IMR-90 (cell line): ENCODE measurements at regions not wholly inside any gene's neighbourhood (a gene's known extent, or its start where the extent isn't known, plus 50 kb on each side); places are given as distances from the start of the nearest gene placed in this dataset.

Experiments
- ATAC-seq: fragments of 200-7000 bp; cut with Tn5 transposase; 2 replicates; pipeline ENCODE4 v1.9.1; 2020; ENCODE audit warnings: low read depth, mild to moderate bottlenecking, moderate library complexity
- BruUV-seq: library from RNA; stranded (reverse); fragments of 400-500 nt; replicated peaks from 2 replicates; lab custom pipeline; 2021; lab: Mats Ljungman, UMichigan
- CTCF ChIA-PET: fragments of 300-600 bp; formaldehyde crosslinking; extraction: SDS; loops from one replicate; lab custom pipeline; 2021; ENCODE audit warnings: antibody characterized with exemption; lab: Yijun Ruan, JAX
- POLR2A ChIA-PET: fragments of 300-600 bp; sonication (Branson Sonifier 250); formaldehyde crosslinking; loops from one replicate; lab custom pipeline; 2022; ENCODE audit warnings: antibody characterized with exemption; ENCODE audit not compliant: unreplicated experiment; lab: Charles Lee
- DNase-seq: peaks from one replicate; pipeline ENCODE4 v3.0.0; 2013
- H2AFZ ChIP-seq: replicated peaks from 2 replicates; pipeline ENCODE3; 2013; ENCODE audit warnings: low read length, mild to moderate bottlenecking; ENCODE audit not compliant: poor library complexity
- H2AK5ac ChIP-seq: 2 replicates; pipeline ENCODE4 v1.6.1; 2013; ENCODE audit warnings: low read depth, low read length, inconsistent platforms
- H2AK9ac ChIP-seq: replicated peaks from 2 replicates; pipeline ENCODE3; 2013; ENCODE audit warnings: mild to moderate bottlenecking, low read depth, low read length, moderate library complexity; ENCODE audit not compliant: poor library complexity
- H2BK120ac ChIP-seq: 2 replicates; pipeline ENCODE4 v1.6.1; 2013; ENCODE audit warnings: low read depth, low read length, inconsistent platforms
- H2BK15ac ChIP-seq: 3 replicates; pipeline ENCODE4 v1.6.1; 2013; ENCODE audit warnings: low read depth, low read length, inconsistent platforms
- H2BK20ac ChIP-seq: 2 replicates; pipeline ENCODE4 v1.6.1; 2013; ENCODE audit warnings: low read depth, mild to moderate bottlenecking, inconsistent platforms, low read length, moderate library complexity
- H2BK5ac ChIP-seq: 2 replicates; pipeline ENCODE4 v1.6.1; 2013; ENCODE audit warnings: mild to moderate bottlenecking, low read depth, low read length, inconsistent platforms; ENCODE audit not compliant: poor library complexity, severe bottlenecking
- H3K14ac ChIP-seq: replicated peaks from 2 replicates; pipeline ENCODE4 v1.6.1; 2013; ENCODE audit warnings: low read depth, low read length, inconsistent platforms
- H3K18ac ChIP-seq: 2 replicates; pipeline ENCODE4 v1.6.1; 2013; ENCODE audit warnings: low read depth, low read length, control low read depth
- H3K23ac ChIP-seq: 2 replicates; pipeline ENCODE4 v1.6.1; 2013; ENCODE audit warnings: low read depth, low read length, inconsistent platforms
- H3K27ac ChIP-seq: 2 replicates; pipeline ENCODE4 v1.5.1; 2013; ENCODE audit warnings: mild to moderate bottlenecking, control low read depth, low read length; ENCODE audit not compliant: insufficient read depth
- H3K27me3 ChIP-seq: 2 replicates; pipeline ENCODE4 v1.6.1; 2013; ENCODE audit warnings: low read length; ENCODE audit not compliant: control insufficient read depth, insufficient read depth
- H3K36me3 ChIP-seq: 2 replicates; pipeline ENCODE4 v1.6.1; 2013; ENCODE audit warnings: low read length, mixed read lengths; ENCODE audit not compliant: control insufficient read depth, insufficient read depth
- H3K4ac ChIP-seq: 2 replicates; pipeline ENCODE4 v1.6.1; 2013; ENCODE audit warnings: low read depth, low read length, inconsistent platforms
- H3K4me1 ChIP-seq: 2 replicates; pipeline ENCODE4 v1.6.1; 2013; ENCODE audit warnings: low read length, mixed read lengths; ENCODE audit not compliant: control insufficient read depth, insufficient read depth
- H3K4me2 ChIP-seq: 2 replicates; pipeline ENCODE4 v1.6.1; 2013; ENCODE audit warnings: low read depth, mild to moderate bottlenecking, control low read depth, low read length, moderate library complexity
- H3K4me3 ChIP-seq: 2 replicates; pipeline ENCODE4 v1.5.1; 2013; ENCODE audit warnings: low read depth, mild to moderate bottlenecking, control low read depth, low read length, moderate library complexity; ENCODE audit not compliant: insufficient read depth
- H3K56ac ChIP-seq: 2 replicates; pipeline ENCODE4 v1.6.1; 2013; ENCODE audit warnings: low read length, inconsistent platforms; ENCODE audit not compliant: insufficient read depth; ENCODE audit errors: extremely low read depth
- H3K79me1 ChIP-seq, 2 experiments: 2 replicates each; pipeline ENCODE4 v1.6.1; 2013; ENCODE audit warnings: low read length in 2 of 2, inconsistent platforms in 1 of 2, low read depth in 1 of 2
- H3K9ac ChIP-seq: 2 replicates; pipeline ENCODE4 v1.6.1; 2013; ENCODE audit warnings: low read depth, low read length, control low read depth
- H3K9me1 ChIP-seq: 2 replicates; pipeline ENCODE4 v1.6.1; 2013; ENCODE audit warnings: low read length, inconsistent platforms; ENCODE audit not compliant: insufficient read depth
- H3K9me3 ChIP-seq: 2 replicates; pipeline ENCODE4 v1.6.1; 2013; ENCODE audit warnings: low read length; ENCODE audit not compliant: control insufficient read depth, insufficient read depth
- H4K20me1 ChIP-seq: 2 replicates; pipeline ENCODE4 v1.6.1; 2013; ENCODE audit warnings: low read length, inconsistent platforms; ENCODE audit not compliant: insufficient read depth
- H4K5ac ChIP-seq: 2 replicates; pipeline ENCODE4 v1.6.1; 2013; ENCODE audit warnings: mild to moderate bottlenecking, low read depth, low read length, control low read depth
- H4K8ac ChIP-seq, 2 experiments: 2 replicates each; pipeline ENCODE4 v1.6.1; 2013; ENCODE audit warnings: low read depth in 2 of 2, low read length in 2 of 2, control low read depth in 1 of 2, inconsistent platforms in 1 of 2
- H4K91ac ChIP-seq: 2 replicates; pipeline ENCODE4 v1.6.1; 2013; ENCODE audit warnings: low read depth, low read length, inconsistent platforms; ENCODE audit not compliant: insufficient read depth
- BHLHE40 ChIP-seq: fragments of 150-350 bp; IDR thresholded peaks from 2 replicates; pipeline ENCODE4 v1.6.1; 2016; ENCODE audit warnings: mild to moderate bottlenecking, low read depth, low read length
- CEBPB ChIP-seq: IDR thresholded peaks from 2 replicates; pipeline ENCODE4 v1.6.1; 2012; ENCODE audit warnings: low read depth, low read length, improper control_type of control experiment
- CHD1 ChIP-seq: IDR thresholded peaks from 2 replicates; pipeline ENCODE4 v1.6.1; 2012; ENCODE audit warnings: low read depth, low read length, improper control_type of control experiment
- FOS ChIP-seq: fragments of 150-350 bp; IDR thresholded peaks from 2 replicates; pipeline ENCODE4 v1.6.1; 2016; ENCODE audit warnings: low read depth, low read length
- MAFK ChIP-seq: IDR thresholded peaks from 2 replicates; pipeline ENCODE4 v1.6.1; 2012; ENCODE audit warnings: low read depth, low read length, improper control_type of control experiment
- MAZ ChIP-seq: IDR thresholded peaks from 2 replicates; pipeline ENCODE4 v1.6.1; 2012; ENCODE audit warnings: low read depth, mild to moderate bottlenecking, low read length, improper control_type of control experiment, moderate library complexity, borderline replicate concordance
- MXI1 ChIP-seq: IDR thresholded peaks from 2 replicates; pipeline ENCODE4 v1.6.1; 2012; ENCODE audit warnings: low read depth, mild to moderate bottlenecking, low read length, moderate library complexity, borderline replicate concordance
- NFE2L2 ChIP-seq: fragments of 150-350 bp; IDR thresholded peaks from 2 replicates; pipeline ENCODE4 v1.6.1; 2016; ENCODE audit warnings: low read depth, mild to moderate bottlenecking, low read length
- POLR2A ChIP-seq: IDR thresholded peaks from 2 replicates; pipeline ENCODE4 v1.6.1; 2012; ENCODE audit warnings: mild to moderate bottlenecking, low read depth, low read length
- RAD21 ChIP-seq: IDR thresholded peaks from 2 replicates; pipeline ENCODE4 v1.6.1; 2012; ENCODE audit warnings: low read length, improper control_type of control experiment
- RCOR1 ChIP-seq: IDR thresholded peaks from 2 replicates; pipeline ENCODE4 v1.6.1; 2012; ENCODE audit warnings: mild to moderate bottlenecking, low read length, improper control_type of control experiment; ENCODE audit not compliant: insufficient replicate concordance
- RFX5 ChIP-seq: IDR thresholded peaks from 2 replicates; pipeline ENCODE4 v1.8.0; 2012; ENCODE audit warnings: low read depth, mild to moderate bottlenecking, low read length, moderate library complexity
- SMC3 ChIP-seq: fragments of 150-350 bp; IDR thresholded peaks from 2 replicates; pipeline ENCODE4 v1.6.1; 2016; ENCODE audit warnings: low read depth, mild to moderate bottlenecking, antibody characterized with exemption, low read length, moderate library complexity
- WGBS, 2 experiments: methylation state at CpG; one replicate each; pipeline versions ENCODE4 v1.1.5 to v1.1.7; 2013; ENCODE audit warnings: missing lambda C conversion rate in 2 of 2; ENCODE audit not compliant: insufficient read length in 1 of 2; ENCODE audit errors: extremely low coverage in 2 of 2; 5-methylcytosine and 5-hydroxymethylcytosine counted together
- dilution Hi-C: fragments of 300-500 bp; cut with HindIII; formaldehyde crosslinking; loops from one replicate; pipeline ENCODE4 v1.14.3; 2018; ENCODE audit warnings: low sequenced_read_pairs; ENCODE audit not compliant: unreplicated experiment
- in situ Hi-C: fragments of 300-500 bp; cut with MboI; formaldehyde crosslinking; loops from 3 replicates; pipeline ENCODE4 v1.14.3; 2019; ENCODE audit warnings: low sequenced_read_pairs, inconsistent platforms, mixed read lengths
- intact Hi-C: fragments of 100-400 bp; cut with micrococcal nuclease; formaldehyde crosslinking; loops from 2 replicates; pipeline ENCODE4 v1.10.0; 2022
- TF ChIP-seq, protein P1 (sequence below): fragments of 150-350 bp; IDR thresholded peaks from 2 replicates; pipeline ENCODE4 v1.6.1; 2017; ENCODE audit warnings: mild to moderate bottlenecking, antibody characterized with exemption, low read length, low read depth
- TF ChIP-seq, protein P2 (sequence below): fragments of 150-350 bp; IDR thresholded peaks from 2 replicates; pipeline ENCODE4 v1.6.1; 2016; ENCODE audit warnings: low read depth, mild to moderate bottlenecking, low read length, moderate library complexity, borderline replicate concordance
- TF ChIP-seq, protein P3 (sequence below): conservative IDR thresholded peaks from 2 replicates; pipeline ENCODE4 v1.5.1; 2012; ENCODE audit warnings: mild to moderate bottlenecking, low read depth, low read length, improper control_type of control experiment

DNA sequence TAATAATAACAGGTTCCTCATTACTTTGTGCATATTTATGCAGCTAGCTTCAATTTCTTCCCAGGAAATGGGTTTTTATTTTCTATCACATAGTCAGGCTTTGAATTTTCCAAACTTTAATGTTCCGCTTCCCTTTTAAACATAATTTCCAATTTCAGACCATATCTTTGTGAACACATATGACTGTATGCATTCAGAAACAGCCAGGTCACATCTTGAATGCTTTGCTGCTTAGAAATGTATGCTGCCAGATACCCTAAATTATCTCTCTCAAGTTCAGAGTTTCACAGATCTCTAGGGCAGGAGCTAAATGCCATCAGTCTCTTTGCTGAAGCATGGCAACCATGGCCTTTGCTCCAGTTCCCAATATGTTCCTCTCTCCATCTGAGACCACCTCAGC is 2203.8 kb downstream of the LRRC4C start:
- H2BK120ac ChIP-seq: no peak overlapping the region
- H4K8ac ChIP-seq: no peak overlapping the region
- no peak overlapping the region for H3K9ac ChIP-seq
- no peak overlapping the region for H2BK15ac ChIP-seq
- no peaks in the 10 kb centered on the region for H3K79me1 ChIP-seq
- POLR2A ChIA-PET: no interaction called here
- no CpG with 5 or more reads among the region's 1 CpG for WGBS, 2 experiments
- H4K91ac ChIP-seq: no peak overlapping the region
- H2AK5ac ChIP-seq: no peak overlapping the region
- no peak overlapping the region for H2AFZ ChIP-seq
- H3K27me3 ChIP-seq: no peaks in the 10 kb centered on the region
- ATAC-seq: no peak
- TF ChIP-seq RAD21 (no peak), RFX5 (no peak), MAFK (no peak), RCOR1 (no peak), POLR2A (no peak), FOS (no peak), SMC3 (no peak), MAZ (no peak), NFE2L2 (no peak), CEBPB (no peak), MXI1 (no peak), BHLHE40 (no peak), CHD1 (no peak)
- TF ChIP-seq, protein P1, sequence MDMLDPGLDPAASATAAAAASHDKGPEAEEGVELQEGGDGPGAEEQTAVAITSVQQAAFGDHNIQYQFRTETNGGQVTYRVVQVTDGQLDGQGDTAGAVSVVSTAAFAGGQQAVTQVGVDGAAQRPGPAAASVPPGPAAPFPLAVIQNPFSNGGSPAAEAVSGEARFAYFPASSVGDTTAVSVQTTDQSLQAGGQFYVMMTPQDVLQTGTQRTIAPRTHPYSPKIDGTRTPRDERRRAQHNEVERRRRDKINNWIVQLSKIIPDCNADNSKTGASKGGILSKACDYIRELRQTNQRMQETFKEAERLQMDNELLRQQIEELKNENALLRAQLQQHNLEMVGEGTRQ: no peak
- TF ChIP-seq, protein P2, sequence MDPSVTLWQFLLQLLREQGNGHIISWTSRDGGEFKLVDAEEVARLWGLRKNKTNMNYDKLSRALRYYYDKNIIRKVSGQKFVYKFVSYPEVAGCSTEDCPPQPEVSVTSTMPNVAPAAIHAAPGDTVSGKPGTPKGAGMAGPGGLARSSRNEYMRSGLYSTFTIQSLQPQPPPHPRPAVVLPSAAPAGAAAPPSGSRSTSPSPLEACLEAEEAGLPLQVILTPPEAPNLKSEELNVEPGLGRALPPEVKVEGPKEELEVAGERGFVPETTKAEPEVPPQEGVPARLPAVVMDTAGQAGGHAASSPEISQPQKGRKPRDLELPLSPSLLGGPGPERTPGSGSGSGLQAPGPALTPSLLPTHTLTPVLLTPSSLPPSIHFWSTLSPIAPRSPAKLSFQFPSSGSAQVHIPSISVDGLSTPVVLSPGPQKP: no peak
- TF ChIP-seq, protein P3, sequence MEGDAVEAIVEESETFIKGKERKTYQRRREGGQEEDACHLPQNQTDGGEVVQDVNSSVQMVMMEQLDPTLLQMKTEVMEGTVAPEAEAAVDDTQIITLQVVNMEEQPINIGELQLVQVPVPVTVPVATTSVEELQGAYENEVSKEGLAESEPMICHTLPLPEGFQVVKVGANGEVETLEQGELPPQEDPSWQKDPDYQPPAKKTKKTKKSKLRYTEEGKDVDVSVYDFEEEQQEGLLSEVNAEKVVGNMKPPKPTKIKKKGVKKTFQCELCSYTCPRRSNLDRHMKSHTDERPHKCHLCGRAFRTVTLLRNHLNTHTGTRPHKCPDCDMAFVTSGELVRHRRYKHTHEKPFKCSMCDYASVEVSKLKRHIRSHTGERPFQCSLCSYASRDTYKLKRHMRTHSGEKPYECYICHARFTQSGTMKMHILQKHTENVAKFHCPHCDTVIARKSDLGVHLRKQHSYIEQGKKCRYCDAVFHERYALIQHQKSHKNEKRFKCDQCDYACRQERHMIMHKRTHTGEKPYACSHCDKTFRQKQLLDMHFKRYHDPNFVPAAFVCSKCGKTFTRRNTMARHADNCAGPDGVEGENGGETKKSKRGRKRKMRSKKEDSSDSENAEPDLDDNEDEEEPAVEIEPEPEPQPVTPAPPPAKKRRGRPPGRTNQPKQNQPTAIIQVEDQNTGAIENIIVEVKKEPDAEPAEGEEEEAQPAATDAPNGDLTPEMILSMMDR: no peak
- 0 out of 2 replicates have a peak, but pooled peaks cover 5% of the 10 kb centered on the region for H3K9me3 ChIP-seq
- no peak overlapping the region for H3K18ac ChIP-seq
- no peak overlapping the region for H3K23ac ChIP-seq
- H2AK9ac ChIP-seq: no peak overlapping the region
- no peak overlapping the region for H3K14ac ChIP-seq
- H3K56ac ChIP-seq: no peak overlapping the region
- H3K4ac ChIP-seq: no peak overlapping the region
- DNase-seq: no peak
- H4K5ac ChIP-seq: no peak overlapping the region
- H2BK20ac ChIP-seq: no peak overlapping the region
- H3K4me1 ChIP-seq: no peaks in the 10 kb centered on the region
- intact Hi-C loops: no loop called here
- H3K36me3 ChIP-seq: no peaks in the 10 kb centered on the region
- H4K20me1 ChIP-seq: no peaks in the 10 kb centered on the region
- H3K9me1 ChIP-seq: no peaks in the 10 kb centered on the region
- in situ Hi-C loops: no loop called here
- H2BK5ac ChIP-seq: no peak overlapping the region
- no peak overlapping the region for H3K27ac ChIP-seq
- CTCF ChIA-PET: no interaction called here
- no peak overlapping the region for H3K4me2 ChIP-seq
- no peak overlapping the region for H3K4me3 ChIP-seq
- dilution Hi-C loops: no loop called here
- BruUV-seq: no TSS peak
